ENCODE measurements at regions not wholly inside any gene's neighbourhood (a gene's known extent, or its start where the extent isn't known, plus 50 kb on each side); places are given as distances from the start of the nearest gene placed in this dataset.

DNA sequence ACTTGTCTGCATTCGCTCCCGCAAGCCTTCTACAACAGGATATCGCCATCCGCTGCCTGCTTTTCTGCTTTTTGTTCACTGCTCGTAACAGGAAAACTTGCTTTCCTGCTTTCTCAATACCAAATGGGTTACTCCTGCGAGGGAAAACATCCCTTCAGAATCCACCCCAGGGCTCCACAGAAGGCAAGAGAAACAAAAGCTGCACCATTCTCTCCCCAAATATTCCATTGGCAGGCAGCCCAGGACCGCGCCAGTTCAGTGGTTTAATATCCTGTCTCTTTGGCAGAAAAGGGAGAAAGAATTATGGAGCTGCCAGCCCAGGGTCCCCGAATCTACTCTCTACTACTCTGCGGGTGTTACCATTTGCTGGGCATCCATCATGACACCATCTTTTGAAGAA, 84.7 kb upstream of the DOCK9 start:
- ChIA-PET RAD21 (ENCODE audit: low non-redundant PET in 1 of 2, low total read pairs in 2 of 2, uncharacterized antibody in 2 of 2, unreplicated experiment in 2 of 2) (no interaction called here), POLR2A (no interaction called here), CTCF (no interaction called here)
- H2AFZ ChIP-seq (ENCODE audit: low read depth, low read length, poor library complexity, severe bottlenecking), result no peak overlapping the region
- H3K4me1 ChIP-seq (ENCODE audit: control insufficient read depth in 1 of 2, insufficient read depth in 2 of 2, low read length in 2 of 2), result peaks cover 12 to 19% of the 10 kb centered on the region in 2 experiments
- H3K4me3 ChIP-seq (replicated peaks in 1 of 2; ENCODE audit: low read depth in 1 of 2, low read length in 2 of 2), result no peak overlapping the region
- no peaks in the 10 kb centered on the region for H4K20me1 ChIP-seq (ENCODE audit: insufficient read depth)
- peaks cover 0 to 4% of the 10 kb centered on the region in 2 experiments; a peak in 1 of 4 replicates for H3K9me3 ChIP-seq (ENCODE audit: control insufficient read depth in 1 of 2, insufficient read depth in 1 of 2, low read depth in 1 of 2, low read length in 2 of 2)
- H3K79me2 ChIP-seq (ENCODE audit: insufficient read depth, low read length), result peaks cover 12% of the 10 kb centered on the region
- H3K27me3 ChIP-seq (ENCODE audit: insufficient read depth, low read length), result no peaks in the 10 kb centered on the region
- no TSS peak for BruUV-seq (replicated peaks)
- DNase-seq (ENCODE audit: low read depth, low spot score) (no peak), ATAC-seq (no peak)
- H3K4me2 ChIP-seq (ENCODE audit: low read length), result no peak overlapping the region
- no peak for TF ChIP-seq ELF1 (IDR thresholded peaks at IDR 0.05; ENCODE audit: borderline replicate concordance, low read depth)
- no peak for TF ChIP-seq JUND (IDR thresholded peaks at IDR 0.05)
- no peak for TF ChIP-seq FOSL1 (IDR thresholded peaks at IDR 0.05; ENCODE audit: low read depth)
- no peak for TF ChIP-seq POLR2A (IDR thresholded peaks at IDR 0.05; ENCODE audit: borderline replicate concordance, extremely low read depth, insufficient read depth, insufficient read length)
- no peak for TF ChIP-seq EGR1 (IDR thresholded peaks at IDR 0.05; ENCODE audit: low read depth)
- TF ChIP-seq ZFX (IDR thresholded peaks at IDR 0.05), result no peak
- TF ChIP-seq SP1 (IDR thresholded peaks at IDR 0.05; ENCODE audit: low read depth), result no peak
- TF ChIP-seq TCF7L2 (IDR thresholded peaks at IDR 0.05; ENCODE audit: borderline replicate concordance, extremely low read depth, insufficient read depth, insufficient read length), result no peak
- TF ChIP-seq, protein P1, sequence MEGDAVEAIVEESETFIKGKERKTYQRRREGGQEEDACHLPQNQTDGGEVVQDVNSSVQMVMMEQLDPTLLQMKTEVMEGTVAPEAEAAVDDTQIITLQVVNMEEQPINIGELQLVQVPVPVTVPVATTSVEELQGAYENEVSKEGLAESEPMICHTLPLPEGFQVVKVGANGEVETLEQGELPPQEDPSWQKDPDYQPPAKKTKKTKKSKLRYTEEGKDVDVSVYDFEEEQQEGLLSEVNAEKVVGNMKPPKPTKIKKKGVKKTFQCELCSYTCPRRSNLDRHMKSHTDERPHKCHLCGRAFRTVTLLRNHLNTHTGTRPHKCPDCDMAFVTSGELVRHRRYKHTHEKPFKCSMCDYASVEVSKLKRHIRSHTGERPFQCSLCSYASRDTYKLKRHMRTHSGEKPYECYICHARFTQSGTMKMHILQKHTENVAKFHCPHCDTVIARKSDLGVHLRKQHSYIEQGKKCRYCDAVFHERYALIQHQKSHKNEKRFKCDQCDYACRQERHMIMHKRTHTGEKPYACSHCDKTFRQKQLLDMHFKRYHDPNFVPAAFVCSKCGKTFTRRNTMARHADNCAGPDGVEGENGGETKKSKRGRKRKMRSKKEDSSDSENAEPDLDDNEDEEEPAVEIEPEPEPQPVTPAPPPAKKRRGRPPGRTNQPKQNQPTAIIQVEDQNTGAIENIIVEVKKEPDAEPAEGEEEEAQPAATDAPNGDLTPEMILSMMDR (IDR thresholded peaks at IDR 0.05 in 2 of 3, conservative IDR thresholded peaks at IDR 0.05 in 1 of 3; ENCODE audit: borderline replicate concordance in 1 of 3, insufficient read depth in 1 of 3, low read depth in 2 of 3, low read length in 2 of 3), result no peak
- TF ChIP-seq CEBPB (IDR thresholded peaks at IDR 0.05; ENCODE audit: low read depth), result no peak
- TF ChIP-seq SIN3A (IDR thresholded peaks at IDR 0.05; ENCODE audit: low read depth), result no peak
- no peak for TF ChIP-seq CBX3 (IDR thresholded peaks at IDR 0.05; ENCODE audit: low read depth)
- TF ChIP-seq EZH2phosphoT487 (IDR thresholded peaks at IDR 0.05; ENCODE audit: borderline replicate concordance), result no peak
- no peak for TF ChIP-seq EZH2 (IDR thresholded peaks at IDR 0.05)
- TF ChIP-seq, protein P2, sequence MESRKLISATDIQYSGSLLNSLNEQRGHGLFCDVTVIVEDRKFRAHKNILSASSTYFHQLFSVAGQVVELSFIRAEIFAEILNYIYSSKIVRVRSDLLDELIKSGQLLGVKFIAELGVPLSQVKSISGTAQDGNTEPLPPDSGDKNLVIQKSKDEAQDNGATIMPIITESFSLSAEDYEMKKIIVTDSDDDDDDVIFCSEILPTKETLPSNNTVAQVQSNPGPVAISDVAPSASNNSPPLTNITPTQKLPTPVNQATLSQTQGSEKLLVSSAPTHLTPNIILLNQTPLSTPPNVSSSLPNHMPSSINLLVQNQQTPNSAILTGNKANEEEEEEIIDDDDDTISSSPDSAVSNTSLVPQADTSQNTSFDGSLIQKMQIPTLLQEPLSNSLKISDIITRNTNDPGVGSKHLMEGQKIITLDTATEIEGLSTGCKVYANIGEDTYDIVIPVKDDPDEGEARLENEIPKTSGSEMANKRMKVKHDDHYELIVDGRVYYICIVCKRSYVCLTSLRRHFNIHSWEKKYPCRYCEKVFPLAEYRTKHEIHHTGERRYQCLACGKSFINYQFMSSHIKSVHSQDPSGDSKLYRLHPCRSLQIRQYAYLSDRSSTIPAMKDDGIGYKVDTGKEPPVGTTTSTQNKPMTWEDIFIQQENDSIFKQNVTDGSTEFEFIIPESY (IDR thresholded peaks at IDR 0.05; ENCODE audit: extremely low read depth, insufficient replicate concordance, low read length), result no peak
- H3K36me3 ChIP-seq (ENCODE audit: control insufficient read depth in 1 of 2, insufficient read depth in 2 of 2, low read length in 2 of 2), result no peaks in the 10 kb centered on the region; a peak in 1 of 4 replicates
- H3K27ac ChIP-seq (ENCODE audit: low read depth, low read length), result no peak overlapping the region
- no peak overlapping the region for H3K9ac ChIP-seq (ENCODE audit: low read length)
- intact Hi-C loops (cut with micrococcal nuclease), result no loop called here
- no peaks in the 10 kb centered on the region for H3K9me2 ChIP-seq (ENCODE audit: insufficient read depth)

Measured in HCT116 (cell line).